Ovary (tissue), 7 donors: ENCODE measurements at regions not wholly inside any gene's neighbourhood (a gene's known extent, or its start where the extent isn't known, plus 50 kb on each side); places are given as distances from the start of the nearest gene placed in this dataset.

Source experiments
- DNase-seq, 5 donors: peaks; one replicate each; pipeline ENCODE4 v3.0.0-alpha.2; 2019 to 2020
- H3K27ac ChIP-seq, 2 donors: fragments of 200-600 bp; one replicate each; pipeline versions ENCODE4 v1.5.1 to v1.8.0; 2019 to 2022
- H3K27me3 ChIP-seq: fragments of 200-600 bp; one replicate; pipeline ENCODE4 v1.8.0; 2022
- H3K36me3 ChIP-seq: fragments of 200-600 bp; sonication (generic); one replicate; pipeline ENCODE4 v1.5.1; 2019
- H3K4me1 ChIP-seq: one replicate; pipeline ENCODE4 v1.8.1; 2013; ENCODE audit warnings: mild to moderate bottlenecking, moderate library complexity; ENCODE audit not compliant: insufficient read depth
- H3K4me3 ChIP-seq: fragments of 200-600 bp; sonication (generic); one replicate; pipeline ENCODE4 v1.5.1; 2017
- H3K9me3 ChIP-seq, 2 donors: fragments of 200-600 bp in 1 of 2; sonication (generic) in 1 of 2; one replicate each; pipeline versions ENCODE4 v1.5.1 to v1.8.1; 2013 to 2019; ENCODE audit warnings: mild to moderate bottlenecking in 1 of 2, moderate library complexity in 1 of 2
- CTCF ChIP-seq, 3 donors: fragments of 450-650 bp in 2 of 3; fragments of 200-600 bp in 1 of 3; IDR thresholded peaks; one replicate each; pipeline versions ENCODE4 v1.5.1 to v1.8.0; 2016 to 2022; ENCODE audit warnings: antibody characterized with exemption in 3 of 3, mild to moderate bottlenecking in 1 of 3
- EP300 ChIP-seq: sonication (generic); formaldehyde crosslinking; IDR thresholded peaks from one replicate; pipeline ENCODE4 v1.6.1; 2017; ENCODE audit warnings: antibody characterized with exemption
- POLR2A ChIP-seq: fragments of 450-650 bp; IDR thresholded peaks from one replicate; pipeline ENCODE4 v1.6.1; 2017; ENCODE audit warnings: antibody characterized with exemption, mild to moderate bottlenecking, moderate library complexity
- WGBS, 3 donors: extraction: QIAGEN DNeasy Blood & Tissue Kit in 1 of 3; methylation state at CpG; one replicate each; pipeline versions ENCODE4 v1.1.5 to v1.1.7; 2013 to 2017; 5-methylcytosine and 5-hydroxymethylcytosine counted together
- intact Hi-C, 4 donors: fragments of 100-400 bp; cut with DNase I; formaldehyde crosslinking; loops; one replicate each; pipeline versions ENCODE4 v1.11.0 to v1.15.1; 2022 to 2023
- donor health status: DM: no; HTN: no; CAD: no; lungs with moderate emphysema.
- donor health status: DM: no; HTN: no; CAD: no.
- donor health status: Bipolar disorder and iron deficiency.
- donor health status: DM: no; HTN: no; CAD: no.
- donor health status: DM: yes; HTN: yes; CAD: no.

GRCh38 chr1:195791796-195792195 lies 816.4 kb downstream of the KCNT2 start:
- Histone ChIP-seq H3K27ac (no peak overlapping the region), H3K9me3 (no peaks in the 10 kb centered on the region), H3K4me3 (no peak overlapping the region), H3K4me1 (no peaks in the 10 kb centered on the region), H3K36me3 (no peaks in the 10 kb centered on the region), H3K27me3 (no peaks in the 10 kb centered on the region)
- intact Hi-C loops: no loop called here
- TF ChIP-seq POLR2A (no peak), EP300 (no peak), CTCF (IDR thresholded peaks at IDR 0.05) (no peak)
- no peak for DNase-seq
- WGBS, 3 donors: 94 to 97% (median 97%) methylated on average over 7 of the region's 7 CpGs

GRCh38 chr1:195790514-195791168 lies 817.6 kb downstream of the KCNT2 start:
- no peaks in the 10 kb centered on the region for H3K27me3 ChIP-seq
- no peaks in the 10 kb centered on the region for H3K9me3 ChIP-seq
- WGBS, 3 donors: 87 to 94% (median 91%) methylated on average over 7 to 8 of the region's 8 CpGs
- TF ChIP-seq POLR2A (no peak), EP300 (no peak), CTCF (IDR thresholded peaks at IDR 0.05) (no peak)
- H3K4me1 ChIP-seq: no peaks in the 10 kb centered on the region
- H3K36me3 ChIP-seq: no peaks in the 10 kb centered on the region
- H3K27ac ChIP-seq: no peak overlapping the region
- no peak for DNase-seq
- intact Hi-C loops: no loop called here
- H3K4me3 ChIP-seq: no peak overlapping the region

GRCh38 chr1:195789321-195789720 lies 818.9 kb downstream of the KCNT2 start:
- H3K9me3 ChIP-seq: no peaks in the 10 kb centered on the region
- no peak for DNase-seq
- H3K4me1 ChIP-seq: no peaks in the 10 kb centered on the region
- no peaks in the 10 kb centered on the region for H3K27me3 ChIP-seq
- intact Hi-C loops: no loop called here
- no peaks in the 10 kb centered on the region for H3K36me3 ChIP-seq
- no peak overlapping the region for H3K27ac ChIP-seq
- TF ChIP-seq CTCF (IDR thresholded peaks at IDR 0.05) (no peak), POLR2A (no peak), EP300 (no peak)
- 15 to 22% (median 21%) methylated on average over 2 of the region's 2 CpGs for WGBS, 3 donors
- no peak overlapping the region for H3K4me3 ChIP-seq

- 63 to 86% (median 81%) methylated on average over 4 of the region's 4 CpGs for WGBS, 3 donors
- no peaks in the 10 kb centered on the region for H3K27me3 ChIP-seq
- no peak overlapping the region for H3K4me3 ChIP-seq
- H3K4me1 ChIP-seq: no peaks in the 10 kb centered on the region
- no peak for TF ChIP-seq EP300
- TF ChIP-seq POLR2A: no peak
- no peak for TF ChIP-seq CTCF (IDR thresholded peaks at IDR 0.05)
- no peaks in the 10 kb centered on the region for H3K36me3 ChIP-seq
- no peak overlapping the region for H3K27ac ChIP-seq
- intact Hi-C loops: no loop called here
- no peaks in the 10 kb centered on the region for H3K9me3 ChIP-seq
- DNase-seq: no peak
Observed at GRCh38 chr1:195788721-195789120, 819.5 kb downstream of the KCNT2 start.
